Retina (tissue), 1 donor: ENCODE measurements at regions not wholly inside any gene's neighbourhood (a gene's known extent, or its start where the extent isn't known, plus 50 kb on each side); places are given as distances from the start of the nearest gene placed in this dataset.
"Not testable (repeated sequence)": the region's sequence is repeated elsewhere in the genome, so short reads cannot be mapped to it uniquely, and the experiment has no call there.

Source experiments
- DNase-seq: peaks from one replicate; pipeline ENCODE4 v3.0.0-alpha.2; 2016

GRCh38 chr7:25726170-25726780, 425.7 kb upstream of the NFE2L3 start:
- peak; percentile 67 for DNase-seq

GRCh38 chr7:25726781-25727311, 425.2 kb upstream of the NFE2L3 start:
- DNase-seq = peak; percentile 67

- no peak for DNase-seq
These were observed 424.6 kb upstream of the NFE2L3 start for GRCh38 chr7:25727446-25727845.

- no peak for DNase-seq
These were observed 424.1 kb upstream of the NFE2L3 start for GRCh38 chr7:25727876-25728275.

- no peak for DNase-seq
These were observed 420.7 kb upstream of the NFE2L3 start for GRCh38 chr7:25731068-25731845.

- no peak for DNase-seq
These were observed 420.2 kb upstream of the NFE2L3 start for GRCh38 chr7:25731846-25732245.

- no peak for DNase-seq
These were observed 419.2 kb upstream of the NFE2L3 start for GRCh38 chr7:25732766-25733217.

GRCh38 chr7:25735674-25736242, 416.2 kb upstream of the NFE2L3 start:
- DNase-seq = no peak

GRCh38 chr7:25738528-25738927, 413.5 kb upstream of the NFE2L3 start:
- DNase-seq = no peak

- no peak for DNase-seq
These were observed 412.9 kb upstream of the NFE2L3 start for GRCh38 chr7:25739143-25739542.

GRCh38 chr7:25742316-25742715, 409.7 kb upstream of the NFE2L3 start:
- no peak for DNase-seq

GRCh38 chr7:25743670-25744451, 408.1 kb upstream of the NFE2L3 start:
- not testable (repeated sequence) for DNase-seq

GRCh38 chr7:25750744-25751508, 401.1 kb upstream of the NFE2L3 start:
- DNase-seq = no peak

- no peak for DNase-seq
These were observed 399.8 kb upstream of the NFE2L3 start for GRCh38 chr7:25752154-25752553.

- DNase-seq = peak; percentile 77
These were observed 398.8 kb upstream of the NFE2L3 start for GRCh38 chr7:25752967-25753791.

- no peak for DNase-seq
These were observed 398.2 kb upstream of the NFE2L3 start for GRCh38 chr7:25753837-25754236.

GRCh38 chr7:25754333-25754732, 397.7 kb upstream of the NFE2L3 start:
- DNase-seq = no peak

- no peak for DNase-seq
These were observed 397.2 kb upstream of the NFE2L3 start for GRCh38 chr7:25754751-25755150.

- no peak for DNase-seq
These were observed 395.4 kb upstream of the NFE2L3 start for GRCh38 chr7:25756601-25757000.

GRCh38 chr7:25758559-25758958, 393.4 kb upstream of the NFE2L3 start:
- DNase-seq = no peak

- no peak for DNase-seq
These were observed 392.7 kb upstream of the NFE2L3 start for GRCh38 chr7:25759286-25759685.
